ENCODE measurements at regions not wholly inside any gene's neighbourhood (a gene's known extent, or its start where the extent isn't known, plus 50 kb on each side); places are given as distances from the start of the nearest gene placed in this dataset.
"Not testable (repeated sequence)": the region's sequence is repeated elsewhere in the genome, so short reads cannot be mapped to it uniquely, and the experiment has no call there.

DNA sequence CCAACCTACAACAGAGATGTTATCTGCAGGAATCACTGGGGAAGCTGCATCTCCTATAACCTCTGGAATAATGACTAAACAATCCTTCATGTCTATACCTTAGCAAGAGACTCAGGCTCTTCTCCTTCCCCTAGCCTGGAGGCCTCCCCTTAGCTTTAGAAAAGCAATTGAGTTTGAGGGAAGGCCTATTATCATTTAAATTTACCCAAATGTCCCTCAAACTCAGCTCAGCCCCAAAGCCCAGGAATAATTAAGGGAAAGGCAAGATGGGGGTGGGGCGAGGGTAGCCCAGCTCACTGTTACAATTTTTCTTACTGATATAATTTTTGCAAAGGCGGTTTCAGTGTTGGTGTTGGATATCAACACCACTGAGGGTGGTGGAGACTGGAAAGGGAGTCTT lies 151.4 kb upstream of the EEA1 start:
- DNase-seq (ENCODE audit: low read depth in 2 of 2): no peak

DNA sequence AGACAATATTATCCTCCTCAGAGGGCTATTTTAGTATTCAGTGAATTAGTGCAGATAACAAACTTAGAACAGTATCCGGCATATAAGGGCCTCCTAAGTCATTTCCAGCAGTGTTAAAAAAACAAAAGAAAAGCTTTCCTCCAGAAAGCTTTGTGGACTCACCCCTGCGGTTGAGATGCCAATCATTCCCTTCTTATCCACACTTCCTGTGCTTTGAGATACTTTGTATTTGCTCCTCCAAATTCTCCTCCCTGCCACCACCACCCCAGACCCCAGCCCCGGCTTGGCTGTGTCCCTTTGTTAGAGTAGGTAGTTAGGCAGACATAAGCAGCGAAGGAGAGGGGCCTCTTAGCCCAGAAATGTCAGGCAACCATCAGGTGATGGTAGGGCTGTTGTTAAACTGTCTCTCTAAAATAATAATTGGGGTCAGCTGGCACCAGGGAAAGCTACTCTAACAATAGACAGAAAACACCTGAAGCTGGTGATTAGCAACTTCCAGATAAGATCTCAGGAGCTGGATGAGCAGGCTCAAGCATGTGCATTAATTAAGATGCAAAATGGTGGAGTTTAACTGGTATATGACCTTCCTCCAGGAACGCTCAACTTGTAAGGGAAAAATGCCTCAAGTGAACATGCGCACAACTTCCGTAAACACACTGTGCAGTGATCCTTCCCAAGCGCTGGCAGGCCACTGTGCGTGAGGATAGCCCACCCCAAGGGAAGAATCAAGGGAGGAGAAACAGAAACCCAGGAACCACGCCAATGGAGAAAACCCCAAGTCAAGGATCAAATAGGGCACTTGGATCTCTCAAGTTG lies 152.1 kb upstream of the EEA1 start:
- no peak for DNase-seq (ENCODE audit: low read depth in 2 of 2)

DNA sequence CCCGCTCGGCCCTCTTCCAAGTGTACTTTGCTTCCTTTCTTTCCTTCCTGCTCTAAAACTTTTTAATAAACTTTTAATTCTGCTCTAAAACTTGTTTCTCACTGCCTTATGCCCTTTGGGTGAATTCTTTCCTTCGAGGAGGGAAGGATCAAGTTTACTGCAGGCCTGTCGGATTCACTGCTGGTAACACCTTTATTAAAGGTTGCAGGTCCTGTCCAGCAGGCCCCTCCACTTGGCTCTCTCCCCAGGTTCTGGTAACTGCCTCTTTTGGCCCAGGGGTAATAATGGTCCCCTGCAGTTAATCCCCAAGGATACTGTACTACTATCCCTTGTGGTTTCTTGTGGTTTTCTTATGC lies 152.7 kb upstream of the EEA1 start:
- DNase-seq (ENCODE audit: low read depth in 2 of 2): no peak

DNA sequence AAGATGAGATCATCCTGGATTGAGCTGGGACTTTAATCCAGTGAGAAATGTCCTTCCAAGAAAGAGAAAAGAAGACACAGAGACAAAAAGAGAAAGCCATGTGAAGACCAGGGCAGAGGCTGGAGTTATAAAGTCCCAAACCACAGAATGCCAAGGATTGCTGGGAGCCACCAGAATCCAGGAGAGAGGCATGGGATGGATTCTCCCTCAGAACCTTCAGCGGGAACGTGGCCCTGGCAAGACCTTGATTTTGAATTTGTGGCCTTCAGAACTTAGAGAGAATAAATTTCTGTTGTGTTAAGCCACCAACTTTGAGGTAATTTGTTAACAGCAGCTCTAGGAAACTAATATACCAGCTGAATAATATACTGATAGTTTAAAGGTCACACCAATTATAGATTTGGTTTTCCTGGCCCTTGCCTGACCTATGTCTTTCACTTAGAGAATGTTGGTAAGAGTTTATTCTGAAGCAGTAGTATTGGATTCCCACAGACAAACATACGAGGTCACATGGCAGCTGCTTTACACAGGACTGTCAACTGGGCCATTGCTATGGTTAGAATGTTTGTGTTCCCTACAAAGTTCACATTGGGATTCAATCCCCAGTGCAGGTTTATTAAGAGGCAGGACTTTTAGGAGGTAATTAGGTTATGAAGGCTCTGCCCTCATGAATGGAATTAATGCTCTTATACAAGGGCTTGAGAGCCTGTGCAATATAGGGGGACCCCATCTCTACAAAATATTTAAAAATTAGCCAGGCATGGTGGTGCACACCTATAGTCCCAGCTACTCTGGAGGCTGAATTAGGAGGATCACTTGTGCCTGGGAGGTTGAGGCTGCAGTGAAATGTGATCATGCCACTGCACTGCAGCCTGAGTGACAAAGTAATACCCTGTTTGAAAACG lies 156.5 kb upstream of the EEA1 start:
- no peak for DNase-seq (ENCODE audit: low read depth in 2 of 2)

DNA sequence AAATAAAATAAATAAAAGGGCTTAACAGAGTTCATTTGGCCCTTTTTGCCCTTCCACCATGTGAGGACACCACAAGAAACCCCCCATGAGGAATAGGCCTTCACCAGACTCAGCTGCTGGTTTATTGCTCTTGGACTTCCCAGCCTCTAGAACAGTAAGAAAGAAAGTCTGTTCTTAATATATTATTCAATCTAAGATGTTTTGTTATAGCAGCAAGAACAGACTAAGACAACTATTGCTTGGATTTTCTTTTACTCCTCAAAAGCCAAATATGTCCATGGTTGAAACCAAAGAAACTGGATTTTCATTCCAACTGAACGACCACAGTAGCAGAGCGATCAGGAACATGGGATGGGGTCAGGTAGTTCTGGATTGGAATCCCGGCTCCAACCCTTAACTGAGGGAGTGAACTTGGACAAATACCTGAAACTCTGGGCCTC lies 157.2 kb upstream of the EEA1 start:
- no peak for DNase-seq (ENCODE audit: low read depth in 2 of 2)

DNA sequence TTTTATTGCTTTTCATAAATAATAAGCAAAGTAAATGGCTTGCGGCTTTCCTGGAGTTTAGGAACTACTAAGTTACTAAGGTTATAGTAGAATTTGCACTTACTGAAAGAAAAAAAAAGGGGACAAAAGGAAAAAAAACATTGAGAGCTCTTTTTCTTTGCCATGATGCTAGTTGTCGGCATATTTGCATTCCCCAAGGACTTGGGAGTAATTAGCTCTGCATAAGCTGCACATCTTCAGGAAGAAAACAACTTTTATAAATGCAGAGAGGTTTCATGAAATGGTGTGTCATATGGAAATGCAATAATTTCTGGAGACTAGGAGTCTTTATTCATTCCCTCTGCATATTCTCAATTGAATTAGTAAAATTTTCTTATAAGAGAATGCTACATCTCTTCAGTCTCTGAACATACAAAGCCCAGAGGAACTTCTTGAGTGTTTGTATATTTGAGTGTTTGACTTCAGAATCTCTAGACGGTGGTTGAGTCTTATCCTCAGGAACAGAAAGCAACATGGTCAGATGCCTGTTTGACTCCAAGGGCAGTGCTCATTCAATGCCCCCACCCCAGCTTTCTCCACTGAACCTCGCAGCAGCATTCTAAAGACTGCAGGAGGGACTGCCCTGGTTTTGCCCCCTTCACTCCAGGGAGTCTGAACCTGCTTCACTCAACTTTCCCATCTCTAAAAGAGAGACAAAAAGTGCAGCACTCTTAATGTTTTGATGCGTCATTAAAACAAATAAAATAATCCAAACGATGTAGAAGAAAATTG lies 158.9 kb upstream of the EEA1 start:
- DNase-seq (ENCODE audit: low read depth in 2 of 2): no peak

DNA sequence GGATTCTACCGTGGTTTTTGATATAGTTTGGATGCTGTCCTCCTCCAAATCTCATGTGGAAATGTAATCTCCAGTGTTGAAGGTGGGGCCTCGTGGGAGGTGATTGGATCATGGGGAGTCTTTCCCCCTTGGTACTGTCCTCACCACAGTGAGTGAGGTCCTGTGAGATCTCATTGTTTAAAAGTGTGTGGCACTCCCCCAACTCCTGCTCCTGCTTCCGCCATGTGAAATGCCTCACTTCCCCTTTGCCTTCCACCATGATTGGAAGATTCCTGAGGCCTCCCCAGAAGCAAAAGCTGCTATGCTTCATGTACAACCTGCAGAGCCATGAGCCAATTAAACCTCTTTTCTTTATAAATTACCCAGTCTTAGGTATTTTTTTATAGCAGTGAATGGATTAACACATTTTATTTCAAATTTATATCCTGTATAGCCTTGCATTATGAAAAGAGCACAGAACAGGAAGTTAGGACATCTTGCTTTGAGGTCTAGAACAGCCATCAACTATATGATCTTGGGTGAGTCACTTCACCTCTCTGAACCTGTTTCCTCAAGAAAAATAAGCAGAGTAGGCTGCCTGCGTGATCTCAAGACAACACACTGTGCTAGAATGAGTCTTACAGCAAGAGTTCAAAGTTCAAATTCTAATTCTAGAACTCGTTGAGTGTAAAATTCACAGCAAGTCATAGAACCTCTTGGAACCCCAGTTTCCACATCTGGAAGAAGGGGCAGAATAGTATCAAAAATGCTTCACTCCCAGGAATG lies 160.9 kb upstream of the EEA1 start:
- no peak for DNase-seq (ENCODE audit: low read depth in 2 of 2)

DNA sequence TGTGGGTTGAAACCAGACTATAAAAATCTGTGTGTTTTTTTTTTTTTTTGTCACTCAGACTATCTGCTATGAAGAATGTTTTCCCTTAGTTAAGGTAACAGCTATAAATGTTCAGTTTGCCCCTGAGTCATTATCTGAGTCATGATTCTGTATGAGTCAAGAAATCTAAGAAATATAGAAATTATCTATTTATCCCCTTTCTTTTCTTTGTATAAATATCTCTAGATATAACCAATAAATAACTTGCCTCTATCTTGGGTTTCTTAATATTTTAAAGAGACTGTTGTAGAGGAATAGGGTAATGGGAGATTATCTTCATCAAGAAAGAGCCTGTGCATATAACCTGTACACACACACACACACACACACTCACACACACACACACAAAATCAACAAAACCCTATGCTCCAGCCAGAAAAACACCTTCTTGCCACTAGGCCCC lies 161.7 kb upstream of the EEA1 start:
- no peak for DNase-seq (ENCODE audit: low read depth in 2 of 2)

DNA sequence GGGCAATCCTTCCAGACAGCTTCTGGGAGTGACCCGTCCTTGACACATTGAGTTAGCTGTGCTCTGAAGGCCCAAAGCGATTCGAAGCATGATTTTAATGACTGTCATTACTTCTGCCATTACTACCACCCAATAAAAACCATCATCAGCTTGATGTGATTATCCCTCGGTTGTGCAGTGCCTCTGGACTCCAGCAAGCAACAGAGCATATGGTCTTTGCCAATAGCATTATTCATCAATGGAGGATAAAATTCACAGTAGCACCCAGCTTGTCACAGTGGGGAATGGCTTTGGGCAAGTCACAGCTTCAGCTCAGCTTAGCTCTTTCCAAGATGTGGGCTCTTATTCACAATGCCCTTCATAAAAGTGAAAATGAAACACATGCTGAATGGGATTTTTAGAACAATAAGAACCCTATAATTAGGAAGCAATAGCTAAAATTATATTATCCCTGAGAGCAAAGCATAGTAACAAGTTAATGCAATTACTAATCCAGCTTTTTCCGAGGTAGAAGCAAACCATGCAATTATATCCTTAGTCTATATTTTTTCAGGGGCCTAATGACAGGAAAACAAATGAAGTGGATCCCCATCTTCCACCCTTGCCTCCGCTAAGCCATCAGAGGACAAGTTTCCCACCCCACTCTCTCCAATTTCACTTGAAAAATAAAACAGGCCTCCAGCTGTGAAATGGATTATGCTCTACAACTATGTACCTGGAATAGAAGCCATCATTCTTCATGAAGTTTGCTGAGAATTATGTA lies 163.0 kb upstream of the EEA1 start:
- no peak for DNase-seq (ENCODE audit: low read depth in 2 of 2)

DNA sequence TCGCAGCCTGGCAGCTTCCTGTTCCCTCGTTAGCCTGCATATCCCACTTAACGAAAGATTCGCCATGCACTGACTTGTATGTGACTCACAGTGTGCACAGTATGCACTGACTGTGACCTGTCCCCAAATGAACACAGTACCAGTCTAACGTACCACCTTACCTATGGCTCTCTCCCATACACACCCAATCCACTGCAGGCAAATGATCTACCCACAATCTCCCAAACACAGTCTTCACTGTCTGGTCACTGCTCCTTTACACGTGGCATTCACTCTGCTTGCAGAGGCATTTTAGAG lies 163.5 kb upstream of the EEA1 start:
- DNase-seq (ENCODE audit: low read depth in 2 of 2): no peak

DNA sequence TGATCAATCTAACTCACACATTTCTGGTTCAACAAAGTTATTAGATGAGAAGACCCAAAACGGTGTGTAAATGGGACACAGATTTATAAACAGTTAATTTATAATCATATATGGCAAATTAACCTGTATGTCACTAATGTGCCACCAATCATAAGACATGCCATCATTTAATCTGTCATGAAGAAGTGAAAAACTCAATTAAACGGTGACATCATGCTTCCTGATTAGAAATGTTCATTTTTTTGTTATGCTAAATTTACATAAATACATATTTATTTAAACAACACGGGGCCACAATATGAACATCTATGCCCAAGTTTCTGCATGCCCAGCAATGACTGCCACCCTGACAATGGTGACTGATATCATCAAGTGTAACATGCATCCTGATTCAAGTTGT lies 164.1 kb upstream of the EEA1 start:
- no peak for DNase-seq (ENCODE audit: low read depth in 2 of 2)

DNA sequence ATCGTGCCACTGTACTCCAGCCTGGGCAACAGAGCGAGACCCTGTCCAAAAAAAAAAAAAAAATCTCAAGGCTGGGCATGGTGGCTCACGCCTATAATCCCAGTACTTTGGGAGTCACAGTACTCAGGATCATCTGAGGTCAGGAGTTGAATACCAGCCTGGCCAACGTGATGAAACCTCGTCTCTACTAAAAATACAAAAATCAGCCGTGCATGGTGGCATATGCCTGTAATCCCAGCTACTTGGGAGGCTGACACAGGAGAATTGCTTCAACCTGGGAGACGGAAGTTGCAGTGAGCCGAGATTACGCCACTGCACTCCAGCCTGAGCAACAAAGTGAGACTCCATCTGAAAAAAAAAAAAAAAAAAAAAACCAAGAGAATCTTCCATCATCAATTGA lies 165.1 kb upstream of the EEA1 start:
- DNase-seq (ENCODE audit: low read depth in 2 of 2): not testable (repeated sequence)

DNA sequence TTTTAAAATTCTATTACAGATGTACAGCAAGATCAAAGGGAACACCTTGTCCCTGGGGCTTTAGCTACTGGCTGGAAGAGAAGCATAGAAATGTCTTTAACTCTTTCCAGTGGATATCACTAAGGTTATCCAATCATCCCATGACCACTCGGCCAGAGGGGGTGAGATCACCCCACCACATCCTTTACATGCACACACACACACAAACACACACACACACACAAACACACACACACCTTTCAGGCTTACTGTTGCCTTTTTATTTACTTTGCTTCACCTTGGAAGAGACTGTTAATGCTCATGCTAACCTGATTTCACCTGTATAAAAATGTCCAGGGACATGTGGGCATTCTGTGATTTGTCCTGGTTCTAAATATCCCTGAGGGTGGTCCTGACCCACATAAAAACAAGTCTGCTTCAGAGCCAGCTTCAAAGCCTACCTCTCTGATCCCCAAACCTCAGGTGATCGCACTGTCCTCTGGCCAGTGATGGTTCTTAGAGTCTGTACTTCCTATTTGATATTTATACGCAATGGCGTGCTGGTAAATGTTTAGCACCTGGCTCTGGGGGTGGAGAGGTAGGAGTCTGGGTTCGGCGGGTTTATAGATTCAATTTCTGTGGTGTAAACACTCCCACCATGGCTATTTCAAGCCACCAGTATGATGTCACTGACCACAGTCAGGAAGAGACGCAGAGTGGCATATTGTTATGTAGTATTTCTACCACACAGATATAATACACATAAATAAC lies 166.1 kb upstream of the EEA1 start:
- DNase-seq (ENCODE audit: low read depth in 2 of 2): no peak

DNA sequence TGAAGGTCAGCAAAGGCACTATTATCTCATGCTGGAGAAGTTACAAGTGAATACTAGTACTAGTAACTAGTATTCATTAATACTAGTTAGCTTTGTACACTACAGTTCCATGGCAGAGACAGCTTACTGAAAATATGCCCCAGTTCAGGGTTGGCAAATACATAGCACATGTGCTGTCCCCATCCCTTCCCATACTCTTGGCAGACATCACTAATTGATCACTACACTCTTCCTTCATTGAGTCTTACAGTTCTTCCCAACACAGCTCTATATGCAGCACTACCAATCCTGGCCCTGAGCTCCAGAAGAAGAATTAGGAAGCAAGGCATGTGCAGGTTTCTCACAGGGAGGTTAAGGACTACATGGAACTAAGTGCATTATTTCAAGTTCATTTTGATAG lies 168.3 kb upstream of the EEA1 start:
- DNase-seq (ENCODE audit: low read depth in 2 of 2): no peak

DNA sequence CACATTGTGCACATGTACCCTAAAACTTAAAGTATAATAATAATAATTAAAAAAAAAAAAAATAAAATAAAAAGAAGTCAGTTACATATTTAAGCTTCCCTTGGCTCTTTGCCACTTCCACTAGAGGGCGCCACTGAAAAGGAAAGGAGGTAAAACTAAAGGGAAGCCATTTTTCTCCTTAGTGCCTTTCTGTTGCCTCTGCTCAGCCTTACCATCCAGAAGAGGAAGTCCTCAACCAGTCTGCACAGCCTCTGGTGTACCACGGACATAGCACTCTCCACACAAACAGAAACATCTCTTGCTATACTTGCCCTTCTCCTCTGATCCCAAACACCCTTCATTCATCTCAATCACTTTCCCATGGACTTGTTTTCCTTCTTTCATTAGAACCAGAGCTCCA lies 169.0 kb upstream of the EEA1 start:
- peak in 1 of 2 donors; percentile 32 for DNase-seq (ENCODE audit: low read depth in 2 of 2)

DNA sequence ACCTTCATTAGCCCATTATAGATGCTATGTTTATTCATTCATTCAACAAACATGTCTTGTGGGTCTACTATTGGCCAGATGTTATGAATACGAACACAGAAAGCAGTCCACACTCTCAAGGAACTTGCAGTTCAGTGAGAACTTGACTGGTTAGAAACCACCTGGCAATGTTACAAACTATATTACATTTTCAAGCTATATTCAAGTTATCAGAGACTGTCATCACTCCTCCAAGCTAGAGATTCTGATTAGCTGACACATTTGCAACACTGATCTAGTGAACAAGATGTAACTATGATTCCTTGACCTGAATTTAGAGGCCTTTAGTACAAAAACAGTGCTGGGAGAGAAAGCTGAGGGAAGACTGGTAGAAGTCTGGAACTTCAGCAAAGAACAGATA lies 170.7 kb upstream of the EEA1 start:
- DNase-seq (ENCODE audit: low read depth in 2 of 2): no peak

DNA sequence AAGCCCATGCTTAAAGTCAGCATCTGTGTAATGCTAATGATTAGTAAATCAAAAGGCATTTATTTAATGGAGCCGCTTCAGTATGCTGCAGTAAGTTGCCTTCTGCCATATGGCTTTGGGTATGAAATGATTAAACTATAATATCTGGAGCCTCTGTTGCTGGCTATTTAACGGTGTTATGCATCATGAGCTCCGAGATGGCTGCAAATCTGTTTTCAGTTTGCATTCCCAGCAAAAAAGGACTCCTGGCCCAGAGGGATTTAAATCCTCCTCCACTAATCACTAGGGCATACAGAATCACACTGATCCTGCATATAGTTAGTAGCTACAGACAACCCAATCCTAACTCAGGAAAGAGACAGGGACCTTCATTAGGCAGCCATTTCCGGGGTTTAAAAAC lies 171.5 kb upstream of the EEA1 start:
- DNase-seq (ENCODE audit: low read depth in 2 of 2): no peak

DNA sequence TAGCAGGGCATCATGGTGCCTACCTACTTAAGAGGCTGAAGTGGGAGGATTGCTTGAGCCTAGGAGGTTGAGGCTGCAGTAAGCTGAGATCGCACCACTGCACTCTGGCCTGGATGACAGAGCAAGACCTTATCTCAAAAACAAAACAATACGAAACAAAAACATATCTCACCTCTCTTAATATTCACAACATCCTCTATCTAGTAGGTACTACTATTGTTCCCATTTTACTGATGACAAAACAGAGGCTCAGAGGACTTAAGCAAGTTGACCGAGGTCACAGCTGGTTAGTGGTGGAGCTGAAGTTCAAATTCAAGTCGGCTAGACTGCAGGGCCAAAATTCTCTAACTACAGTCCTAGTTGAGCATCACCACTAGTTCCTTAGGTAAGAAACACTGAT lies 172.3 kb upstream of the EEA1 start:
- DNase-seq (ENCODE audit: low read depth in 2 of 2): no peak

DNA sequence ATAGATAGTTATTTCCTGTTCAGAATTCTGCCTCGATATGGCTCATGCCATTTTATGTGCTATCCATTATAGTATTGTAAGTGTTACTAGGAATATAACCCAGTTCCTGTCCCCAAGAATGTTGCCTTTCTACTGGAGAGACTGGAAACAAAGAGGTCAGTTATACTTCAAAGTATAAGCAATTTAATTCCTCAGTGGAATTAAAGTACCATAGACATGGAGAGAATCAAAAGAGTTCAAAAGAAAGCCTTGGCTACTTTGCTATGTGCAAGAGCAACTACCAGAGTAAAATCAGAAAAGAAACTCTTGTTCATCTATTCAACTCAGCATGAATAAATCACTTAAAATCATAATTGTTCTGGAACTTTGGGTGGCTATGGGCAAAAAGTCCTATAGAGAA lies 173.2 kb upstream of the EEA1 start:
- DNase-seq (ENCODE audit: low read depth in 2 of 2): no peak

DNA sequence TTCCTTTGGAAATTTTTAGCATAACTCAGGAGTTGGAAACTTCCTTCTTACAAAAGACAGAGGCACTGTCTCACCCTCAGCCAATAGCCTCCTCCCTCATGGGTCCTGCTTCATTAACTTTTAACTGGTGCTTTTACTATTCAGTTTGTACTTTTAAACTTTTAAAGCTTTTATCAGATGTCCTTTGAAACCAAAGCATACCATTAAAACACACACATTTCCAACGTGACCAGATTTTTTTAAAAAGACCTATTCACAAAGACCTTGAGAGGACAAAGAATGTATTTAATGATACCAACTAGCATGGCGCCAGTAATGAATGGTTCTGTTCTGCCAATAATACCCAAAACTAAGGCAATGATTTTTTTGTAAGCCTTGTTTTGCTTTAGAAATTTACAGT lies 173.6 kb upstream of the EEA1 start:
- DNase-seq (ENCODE audit: low read depth in 2 of 2): no peak

All from stimulated activated CD8-positive, alpha-beta memory T cell treated with anti-CD3 and anti-CD28 coated beads, Interleukin-15, amount 100 ng/mL, for 4 hours (primary cell).